HPDE6-E6E7 (cell line): ENCODE measurements at regions not wholly inside any gene's neighbourhood (a gene's known extent, or its start where the extent isn't known, plus 50 kb on each side); places are given as distances from the start of the nearest gene placed in this dataset.
"Not testable (repeated sequence)": the region's sequence is repeated elsewhere in the genome, so short reads cannot be mapped to it uniquely, and the experiment has no call there.

Experiments
- DNase-seq: peaks from one replicate; pipeline ENCODE4 v3.0.0; 2011; ENCODE audit warnings: missing footprints; ENCODE audit errors: extremely low spot score

DNA sequence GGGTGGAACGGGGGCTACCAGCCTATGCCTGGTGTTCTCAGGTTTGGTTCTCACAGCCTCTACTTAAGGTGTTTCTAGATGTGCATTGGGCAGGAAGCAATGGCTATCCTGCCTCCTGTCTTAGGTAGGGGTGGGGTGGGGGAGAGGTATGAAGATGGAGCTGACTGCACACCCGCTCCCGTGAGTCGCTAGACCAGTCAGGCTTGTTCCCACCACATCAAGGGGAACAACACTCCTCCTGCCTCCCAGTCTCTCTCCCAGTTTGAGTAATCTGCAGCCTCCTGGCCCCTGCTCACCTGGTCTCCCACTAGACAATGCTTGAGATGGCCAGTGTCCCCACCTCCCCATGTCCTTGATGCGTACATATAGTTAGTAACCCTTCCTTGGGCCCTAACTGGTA, 79.3 kb upstream of the TENM4 start:
- no peak for DNase-seq

DNA sequence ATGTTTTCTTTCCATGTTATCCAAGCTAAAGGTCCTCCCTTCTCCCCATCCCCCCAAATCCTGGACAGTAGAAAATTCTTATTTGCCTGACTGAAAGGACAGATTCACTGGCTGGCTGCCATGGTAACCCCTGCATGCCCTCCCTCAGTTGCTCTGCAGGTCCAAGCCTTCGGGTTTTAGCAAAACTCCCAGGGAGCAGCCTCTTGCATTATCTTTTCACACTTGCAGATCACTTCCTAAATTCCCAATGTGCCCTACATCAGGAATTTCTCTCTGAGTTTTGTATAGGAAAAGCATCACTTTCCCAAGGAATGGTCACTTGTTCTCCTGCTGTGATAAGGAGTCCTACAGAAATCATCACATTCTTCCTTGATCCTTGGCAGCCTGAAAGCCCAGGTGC, 75.0 kb upstream of the TENM4 start:
- DNase-seq = no peak

DNA sequence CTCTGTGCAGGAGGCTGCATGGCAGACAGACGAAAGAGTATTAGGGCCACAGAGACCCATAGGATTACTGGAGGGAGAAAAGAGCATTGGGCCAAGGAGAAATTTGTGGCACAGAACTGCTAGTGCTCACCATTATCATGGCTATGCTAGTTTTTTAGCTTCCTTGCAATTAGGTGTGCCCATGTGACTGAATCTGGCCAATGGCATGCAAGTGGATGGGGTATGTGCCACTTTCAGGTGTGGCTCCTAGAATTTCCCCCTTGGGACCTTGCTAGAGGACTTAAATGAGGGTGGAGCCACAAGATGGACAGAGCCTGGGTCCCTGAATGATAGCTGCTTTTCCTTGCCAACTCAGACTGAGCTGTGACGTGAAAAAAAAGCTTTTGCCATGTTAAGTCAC, 73.9 kb upstream of the TENM4 start:
- DNase-seq = no peak

DNA sequence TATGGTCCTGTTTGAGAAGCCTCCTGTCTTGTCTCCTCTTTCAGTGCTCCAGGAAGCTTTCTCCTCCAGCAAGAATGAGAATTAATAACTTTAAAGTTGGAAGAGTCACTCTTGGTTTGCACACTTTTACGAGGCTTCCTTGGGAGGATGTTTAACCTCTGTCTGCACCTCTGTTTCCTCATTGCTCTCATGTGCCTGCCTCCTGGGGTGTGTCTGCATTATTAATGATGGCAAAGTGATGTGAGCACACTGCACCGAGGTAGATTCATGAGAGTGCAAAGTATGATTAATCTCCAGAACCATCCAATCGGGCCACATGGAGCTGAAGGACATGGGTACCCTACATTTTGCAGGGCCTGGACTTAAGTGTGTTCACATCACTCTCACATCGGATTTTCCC, 73.5 kb upstream of the TENM4 start:
- no peak for DNase-seq

- no peak for DNase-seq
These were observed 72.1 kb upstream of the TENM4 start for GRCh38 chr11:79512706-79513469.

DNA sequence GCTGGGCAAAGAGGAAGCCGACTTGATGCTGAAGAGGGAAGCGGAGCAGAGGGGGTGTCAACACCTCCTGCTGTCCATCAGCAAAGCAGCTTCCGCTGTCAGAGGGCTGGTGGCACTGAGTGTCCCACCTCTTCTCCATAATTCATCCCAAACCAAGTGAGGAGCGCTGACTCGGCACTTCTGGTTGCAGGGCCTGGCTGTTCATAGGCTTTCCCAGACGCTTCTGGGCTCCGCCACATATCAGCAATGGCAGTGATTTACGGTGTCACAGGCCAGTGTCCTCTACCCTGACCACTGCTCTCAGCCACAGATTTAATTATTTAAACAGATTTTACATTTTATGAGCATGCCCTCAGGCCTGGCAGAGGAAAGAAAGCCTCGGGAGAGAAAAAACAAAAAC, 70.1 kb upstream of the TENM4 start:
- DNase-seq = no peak

- DNase-seq = no peak
These were observed 67.6 kb upstream of the TENM4 start for GRCh38 chr11:79508461-79508860.

DNA sequence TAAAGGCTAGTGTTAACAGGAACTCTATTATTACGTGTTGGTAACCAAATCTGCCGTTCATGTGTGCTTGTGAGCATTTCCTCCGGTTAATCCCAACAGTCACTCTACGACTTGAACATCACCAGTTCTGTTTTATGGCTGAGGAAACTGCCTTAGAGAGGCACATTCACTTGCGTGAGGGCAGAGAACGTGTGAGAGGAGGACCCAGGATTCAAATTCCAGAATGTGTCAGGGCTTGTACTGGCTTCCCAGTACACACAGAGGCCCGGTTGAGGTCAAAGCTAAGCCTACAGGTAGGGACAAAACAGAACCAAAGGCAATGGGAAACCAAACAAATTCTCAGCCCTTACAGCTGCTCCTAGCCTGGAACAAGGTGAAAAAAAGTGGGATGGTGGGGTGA, 66.9 kb upstream of the TENM4 start:
- DNase-seq = peak; percentile 36

- no peak for DNase-seq
These were observed 66.0 kb upstream of the TENM4 start for GRCh38 chr11:79506734-79507344.

GRCh38 chr11:79506124-79506523, 65.3 kb upstream of the TENM4 start:
- DNase-seq = no peak

- no peak for DNase-seq
These were observed 62.2 kb upstream of the TENM4 start for GRCh38 chr11:79503028-79503427.

DNA sequence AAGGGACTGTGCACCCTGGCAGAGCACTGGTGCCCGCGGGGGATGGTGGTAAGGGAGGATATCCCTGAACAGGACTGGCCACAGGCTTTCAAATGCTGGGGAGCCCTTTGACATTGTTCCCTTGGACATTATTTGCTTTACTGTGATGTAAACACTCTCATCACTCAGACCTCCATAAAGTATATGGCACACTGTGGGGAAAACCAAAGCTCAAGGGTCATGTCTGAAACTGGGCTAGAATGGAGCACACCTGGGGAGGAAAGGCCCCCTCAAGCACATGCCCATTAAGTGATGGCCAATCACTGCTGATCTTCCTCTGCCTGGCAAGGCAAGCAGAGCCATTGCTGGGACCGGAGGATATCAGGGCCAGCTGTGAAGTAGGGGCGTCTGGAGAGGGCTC, 60.9 kb upstream of the TENM4 start:
- DNase-seq = no peak

GRCh38 chr11:79499929-79500328, 59.1 kb upstream of the TENM4 start:
- DNase-seq = not testable (repeated sequence)

DNA sequence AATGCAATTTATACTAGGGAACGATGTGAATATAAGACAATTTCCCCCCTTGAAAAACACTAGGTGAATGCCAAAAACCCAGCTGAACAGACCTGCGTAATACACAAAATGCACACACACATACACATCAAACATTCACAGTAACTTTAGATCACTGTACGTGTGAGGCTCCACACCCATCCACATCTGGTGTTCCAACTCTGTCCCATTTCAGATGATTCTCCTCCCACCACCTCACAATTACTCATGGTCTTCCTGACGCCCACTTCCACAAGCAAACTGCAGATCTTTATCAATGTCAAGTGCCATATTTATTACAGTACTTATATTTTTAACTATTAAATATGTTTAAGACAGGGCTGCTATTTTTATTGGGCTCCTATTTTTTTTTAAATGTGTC, 57.8 kb upstream of the TENM4 start:
- DNase-seq = no peak

- DNase-seq = peak; percentile 76
These were observed 52.8 kb upstream of the TENM4 start for GRCh38 chr11:79493555-79494171.

DNA sequence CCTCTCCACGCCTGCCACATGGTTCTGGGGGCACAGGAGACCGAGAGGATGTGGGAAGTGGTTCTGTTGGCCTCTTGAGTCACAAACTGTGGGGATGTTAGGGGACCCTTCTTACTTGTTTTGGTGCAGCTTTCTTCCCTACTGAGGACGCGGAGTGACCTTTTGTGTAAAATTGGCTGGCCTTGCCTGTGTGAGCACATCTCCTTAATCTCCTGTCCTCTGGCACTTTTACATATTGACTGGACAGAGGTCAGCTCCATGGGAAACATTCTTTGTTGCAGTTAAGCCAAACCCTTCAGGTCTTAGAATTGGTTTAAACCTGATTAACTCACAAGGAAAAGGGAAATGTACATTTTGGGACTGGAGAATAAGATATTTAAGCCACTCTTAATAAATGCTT, 51.2 kb upstream of the TENM4 start:
- no peak for DNase-seq
